ENCODE measurements at regions not wholly inside any gene's neighbourhood (a gene's known extent, or its start where the extent isn't known, plus 50 kb on each side); places are given as distances from the start of the nearest gene placed in this dataset.

DNA sequence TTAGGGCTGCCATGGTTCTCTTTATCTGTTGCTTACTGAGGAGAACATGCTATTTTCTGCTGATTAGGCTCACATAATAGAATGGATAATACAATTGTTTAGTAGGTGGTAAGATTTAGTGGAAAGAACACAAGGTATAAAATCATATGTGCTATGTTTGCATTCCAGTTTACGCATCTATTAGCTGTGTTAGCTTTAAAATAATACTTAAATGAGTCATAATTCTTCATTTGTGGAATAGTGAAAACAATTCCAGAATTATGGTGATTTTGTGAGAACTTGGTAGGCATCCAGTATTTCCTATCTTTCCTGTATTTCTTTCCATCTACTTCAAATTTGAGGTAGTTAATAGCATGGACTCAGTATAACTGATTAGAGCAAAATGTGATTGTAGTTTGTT lies 1585.5 kb upstream of the LRRTM3 start:
- intact Hi-C loops (cut with DNase I), result no loop called here
- no peak for DNase-seq (ENCODE audit: low spot score)

DNA sequence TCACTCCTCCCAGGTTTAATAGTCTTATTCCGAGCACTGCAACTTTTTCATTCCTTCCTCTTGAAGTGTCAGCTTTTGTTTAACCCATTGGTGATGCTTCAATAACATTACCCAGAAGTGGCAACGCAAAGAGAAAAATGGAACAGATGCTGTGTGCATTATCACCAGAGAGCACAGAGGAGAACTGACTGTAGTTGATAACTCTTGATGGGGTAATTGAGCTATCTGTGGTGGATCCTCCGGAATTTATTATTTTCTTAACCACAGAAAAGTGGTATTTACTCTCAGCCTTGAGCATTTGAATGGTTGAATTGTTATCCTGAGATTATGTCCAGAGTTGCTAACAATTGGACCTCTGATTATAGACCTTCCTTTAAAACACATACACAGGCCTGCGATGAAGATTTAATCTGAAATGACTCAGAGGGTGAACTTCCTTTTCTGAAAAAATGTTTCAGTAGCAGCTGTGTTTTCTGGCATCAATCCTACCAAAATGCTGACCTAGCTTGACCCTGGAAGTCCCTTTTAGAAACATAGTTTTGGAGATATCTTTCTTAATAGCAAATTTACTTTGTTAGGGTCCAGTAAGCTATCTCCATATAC lies 1584.4 kb upstream of the LRRTM3 start:
- no peak for DNase-seq (ENCODE audit: low spot score)
- intact Hi-C loops (cut with DNase I), result no loop called here

DNA sequence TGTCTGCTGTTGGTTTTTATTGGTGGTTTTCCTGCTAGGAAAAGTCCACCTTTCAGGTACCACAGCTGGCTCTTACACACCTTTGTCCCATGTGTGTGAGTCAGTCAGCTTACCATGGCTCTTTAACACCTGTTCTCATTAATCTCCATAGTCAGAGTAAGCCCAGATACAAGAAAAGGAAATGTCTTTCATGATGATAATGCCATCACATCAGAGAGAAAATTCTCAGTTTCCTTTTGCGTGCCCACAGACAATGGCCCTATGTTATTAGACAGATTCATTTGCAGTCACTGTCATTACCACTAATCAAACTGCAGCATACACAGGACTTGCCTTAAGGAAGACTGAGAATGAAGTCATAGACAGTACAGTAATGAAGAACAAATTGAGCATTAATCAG lies 1583.6 kb upstream of the LRRTM3 start:
- no peak for DNase-seq (ENCODE audit: low spot score)
- intact Hi-C loops (cut with DNase I), result no loop called here

DNA sequence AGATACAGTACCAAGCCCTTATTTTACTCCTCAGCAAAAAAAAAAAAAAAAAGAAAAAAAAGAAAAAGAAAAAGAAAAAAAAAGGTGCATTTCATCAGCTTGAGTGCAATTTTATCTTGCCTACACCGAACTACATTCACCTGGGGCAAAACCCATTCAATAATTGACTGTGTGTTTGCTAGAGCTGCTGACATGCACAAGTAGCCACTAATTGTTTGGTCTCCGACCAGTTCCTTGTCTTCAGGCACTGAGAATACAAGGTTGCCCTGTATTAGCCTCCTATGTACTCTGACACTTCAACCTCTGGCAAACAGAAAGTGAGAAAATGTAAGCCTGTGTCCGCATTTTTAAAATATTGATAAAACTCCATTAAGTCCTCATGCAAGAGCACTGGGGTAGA lies 1579.4 kb upstream of the LRRTM3 start:
- intact Hi-C loops (cut with DNase I), result no loop called here

DNA sequence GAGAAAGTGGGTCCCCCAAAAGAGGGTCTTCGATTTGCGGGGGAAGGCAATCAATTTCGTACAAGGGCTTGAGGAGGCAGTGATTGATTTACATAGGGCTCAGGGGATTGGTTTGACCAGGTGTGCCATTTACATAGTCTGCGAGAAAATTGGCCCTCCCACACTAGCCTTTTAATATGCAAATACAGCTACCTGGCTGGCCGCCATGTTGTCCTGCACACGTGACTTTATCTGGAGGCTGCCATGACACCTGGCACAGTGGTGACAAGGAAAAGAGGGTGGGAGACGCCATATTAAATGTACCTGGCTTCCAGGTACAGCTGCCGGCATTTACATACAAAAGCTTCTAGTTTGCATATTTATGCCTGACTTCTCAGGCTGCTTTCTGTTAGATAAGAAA lies 1577.2 kb upstream of the LRRTM3 start:
- intact Hi-C loops (cut with DNase I), result no loop called here
- DNase-seq (ENCODE audit: low spot score), result no peak

More for the DNA sequence above, 1579.4 kb upstream of the LRRTM3 start:
- no peak for DNase-seq (ENCODE audit: low spot score)

DNA sequence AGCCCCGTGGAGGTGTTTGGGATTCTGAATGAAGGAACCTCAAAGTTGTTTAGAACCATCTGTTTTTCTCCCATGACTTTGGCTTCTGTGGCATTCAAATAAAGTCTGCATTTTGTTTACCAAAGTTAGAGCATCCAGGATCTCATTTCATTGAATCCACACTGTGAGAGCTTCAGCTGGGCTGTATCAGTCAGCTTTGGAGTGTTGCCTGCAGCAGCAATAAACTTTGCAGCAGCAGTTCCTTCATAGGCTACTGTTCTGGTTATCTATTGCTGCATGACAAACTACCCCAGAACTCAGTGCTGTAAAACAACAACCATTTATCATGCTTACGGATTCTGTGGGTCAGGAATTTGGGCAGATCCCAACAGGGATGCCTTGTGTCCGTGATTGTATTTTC lies 1575.2 kb upstream of the LRRTM3 start:
- intact Hi-C loops (cut with DNase I), result no loop called here
- no peak for DNase-seq (ENCODE audit: low spot score)

DNA sequence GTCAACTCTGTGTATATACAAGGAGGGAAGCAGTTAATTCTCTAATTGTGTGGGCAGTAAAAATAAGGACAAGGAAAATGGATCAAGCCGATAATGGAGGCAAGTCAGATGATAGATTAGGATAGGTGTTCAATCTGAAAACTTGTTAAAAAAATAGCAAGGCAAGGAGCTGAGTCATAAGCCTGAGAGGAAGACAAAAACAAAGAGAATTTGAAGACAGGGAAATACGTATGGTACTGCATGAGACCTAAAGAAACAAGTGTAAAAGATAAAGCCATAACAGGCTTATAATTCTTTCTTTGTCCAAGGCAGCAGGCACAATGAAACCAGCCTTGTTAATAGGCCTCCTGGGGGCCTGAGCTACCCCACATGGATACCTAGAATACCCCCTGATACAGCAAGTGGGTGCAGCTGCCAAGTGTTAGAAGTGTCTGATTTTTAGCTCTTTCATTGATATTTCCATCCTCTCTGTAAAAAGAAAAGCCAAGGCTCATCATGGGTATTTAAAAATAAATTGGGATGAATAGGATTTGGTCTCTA lies 1570.6 kb upstream of the LRRTM3 start:
- intact Hi-C loops (cut with DNase I), result no loop called here
- DNase-seq (ENCODE audit: low spot score), result no peak

DNA sequence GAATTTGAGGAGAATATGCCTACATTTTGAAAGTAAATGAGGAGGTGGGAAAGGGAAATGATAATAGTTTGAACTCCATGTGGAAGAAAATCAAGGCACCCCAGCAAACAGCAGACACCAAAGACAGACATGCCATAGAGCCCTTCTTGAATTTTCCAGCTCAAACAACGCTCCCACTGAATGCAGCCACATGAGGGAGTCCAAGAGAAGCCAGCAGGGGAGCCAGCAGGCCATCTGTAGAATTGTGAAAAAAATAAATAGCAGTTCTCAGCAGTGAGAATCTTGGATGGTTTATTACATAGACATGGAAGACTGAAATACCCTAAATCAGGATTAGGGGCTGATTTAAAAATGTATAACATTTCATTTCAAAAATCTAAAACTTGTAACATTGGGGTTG lies 1567.3 kb upstream of the LRRTM3 start:
- no peak for DNase-seq (ENCODE audit: low spot score)
- intact Hi-C loops (cut with DNase I), result no loop called here

DNA sequence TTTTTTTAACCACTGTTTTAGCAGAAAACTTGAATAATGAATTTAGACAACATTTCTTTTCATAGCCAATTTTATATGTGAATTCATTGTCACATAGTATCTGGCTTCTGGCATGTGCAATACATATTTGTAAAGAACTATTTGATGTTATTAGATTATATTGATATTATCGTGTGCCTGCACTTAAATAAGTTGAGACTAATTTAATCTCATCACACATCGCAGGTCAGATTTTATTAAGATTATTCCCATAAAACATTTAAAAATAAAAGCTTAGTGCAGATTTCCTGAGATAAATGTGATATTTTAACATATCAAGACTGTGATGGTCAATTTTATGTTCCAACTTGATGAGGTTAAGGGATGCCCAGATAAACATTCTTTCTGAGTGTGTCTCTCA lies 1565.3 kb upstream of the LRRTM3 start:
- intact Hi-C loops (cut with DNase I), result no loop called here
- DNase-seq (ENCODE audit: low spot score), result no peak

DNA sequence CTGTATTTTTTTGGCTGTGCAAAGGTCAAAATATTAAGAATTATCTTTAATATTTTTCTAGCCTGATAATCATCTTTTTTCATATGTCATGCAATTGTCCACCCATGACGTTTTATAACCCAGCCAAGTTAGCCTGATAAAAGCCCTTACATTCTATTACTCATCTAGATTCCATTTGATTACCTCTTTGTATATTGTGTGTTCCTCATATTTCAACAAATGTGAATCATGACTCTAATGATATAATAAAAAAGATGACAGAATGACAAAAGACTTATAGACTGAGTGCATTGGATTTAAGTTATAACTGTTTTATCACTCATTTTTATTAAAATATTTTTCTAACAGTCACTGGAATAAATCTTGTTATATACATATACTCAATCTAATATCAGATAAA lies 1560.0 kb upstream of the LRRTM3 start:
- intact Hi-C loops (cut with DNase I), result no loop called here
- DNase-seq (ENCODE audit: low spot score), result no peak

DNA sequence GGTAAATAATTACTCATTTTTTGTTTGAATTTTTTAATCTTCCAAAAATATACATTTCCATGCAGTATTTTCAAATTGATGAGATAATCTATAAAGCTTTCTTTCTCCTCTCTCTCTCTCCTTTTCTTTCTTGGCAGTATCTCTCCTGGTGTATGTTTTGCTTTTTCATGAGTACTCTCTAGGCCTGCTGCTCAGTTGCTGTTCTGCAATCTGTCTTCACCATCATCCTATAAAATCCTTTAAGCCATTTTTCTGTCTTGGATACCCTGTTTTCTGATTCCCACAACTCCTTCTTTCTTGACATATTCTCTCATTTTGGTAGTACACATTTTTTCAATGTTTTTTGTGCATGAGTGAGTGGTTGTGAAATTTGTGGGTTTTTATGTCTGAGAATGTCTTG lies 1558.1 kb upstream of the LRRTM3 start:
- DNase-seq (ENCODE audit: low spot score), result no peak
- intact Hi-C loops (cut with DNase I), result no loop called here

DNA sequence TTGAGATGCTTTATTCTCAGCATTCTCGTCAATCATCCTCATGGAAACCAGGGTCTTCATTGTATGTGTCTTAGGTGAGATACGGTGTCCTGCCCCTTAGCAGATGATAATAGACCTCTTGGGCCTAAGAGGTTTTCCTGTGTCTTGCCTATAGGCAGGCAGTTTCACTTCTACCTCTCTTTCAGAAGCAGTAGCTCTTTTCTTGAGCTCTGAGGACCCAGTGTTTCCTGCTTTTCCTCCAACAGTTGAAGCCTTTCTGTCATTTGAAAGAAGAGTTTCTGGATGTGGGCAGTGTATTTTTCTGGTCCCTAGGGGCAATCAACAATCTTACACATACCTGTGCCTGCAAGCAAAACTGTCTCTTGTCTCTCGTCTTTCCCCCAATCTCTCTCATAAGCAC lies 1550.3 kb upstream of the LRRTM3 start:
- intact Hi-C loops (cut with DNase I), result no loop called here
- no peak for DNase-seq (ENCODE audit: low spot score)

DNA sequence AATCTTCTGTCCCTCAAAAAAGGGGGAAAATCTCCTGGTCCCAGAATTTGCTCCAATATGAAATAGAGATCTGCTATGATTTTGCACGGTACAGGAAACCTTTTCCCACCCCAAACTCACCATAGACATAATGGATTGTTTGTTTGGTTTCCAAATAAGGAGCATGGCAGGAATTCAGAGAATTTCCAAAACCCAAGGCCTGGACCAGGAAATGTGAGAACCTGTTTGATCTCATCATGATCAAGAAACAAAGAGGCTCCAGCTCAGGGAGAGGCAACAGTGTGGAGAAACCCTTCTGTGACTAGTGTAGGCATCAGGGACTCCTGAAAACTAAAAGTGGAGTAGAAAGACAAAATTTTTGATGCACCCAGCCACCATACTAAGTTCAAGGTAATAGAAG lies 1548.1 kb upstream of the LRRTM3 start:
- intact Hi-C loops (cut with DNase I), result no loop called here
- DNase-seq (ENCODE audit: low spot score), result no peak

DNA sequence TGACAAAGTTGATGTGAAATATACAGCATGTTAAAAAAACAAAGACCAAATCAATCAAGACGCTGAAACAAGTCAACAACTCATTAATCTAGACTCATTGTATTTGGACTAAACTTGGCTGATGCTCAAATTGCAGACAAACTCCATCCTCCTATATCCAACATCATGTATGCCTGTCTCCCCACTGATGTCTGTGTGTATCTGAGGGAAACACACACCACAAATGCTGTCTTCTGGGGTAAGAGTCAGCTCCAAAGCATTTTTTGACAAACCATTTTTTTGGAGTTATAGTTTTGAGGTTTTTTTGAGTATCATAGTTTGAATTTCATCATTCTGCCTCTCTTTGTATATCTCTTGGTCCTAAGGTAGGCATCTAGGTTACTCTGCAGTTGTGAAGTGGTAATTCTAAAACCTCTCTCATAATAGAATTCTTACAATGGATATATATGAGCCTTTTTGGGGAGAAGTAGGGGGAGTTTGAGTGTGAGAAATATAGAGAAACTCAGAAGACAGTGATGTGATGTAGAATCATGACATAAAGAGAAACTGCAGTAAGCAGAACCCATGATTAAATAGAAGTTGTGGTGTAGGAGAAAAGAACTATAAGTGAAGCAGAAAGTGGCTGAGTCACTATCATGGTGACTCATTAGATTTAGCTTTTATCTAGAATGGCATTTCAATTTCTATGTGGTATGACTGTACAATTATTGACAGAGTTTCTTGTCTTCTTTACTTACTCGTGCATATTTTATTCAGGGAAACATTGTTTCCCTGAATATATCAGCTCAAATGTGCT lies 1531.1 kb upstream of the LRRTM3 start:
- intact Hi-C loops (cut with DNase I), result no loop called here
- DNase-seq (ENCODE audit: low spot score), result no peak

DNA sequence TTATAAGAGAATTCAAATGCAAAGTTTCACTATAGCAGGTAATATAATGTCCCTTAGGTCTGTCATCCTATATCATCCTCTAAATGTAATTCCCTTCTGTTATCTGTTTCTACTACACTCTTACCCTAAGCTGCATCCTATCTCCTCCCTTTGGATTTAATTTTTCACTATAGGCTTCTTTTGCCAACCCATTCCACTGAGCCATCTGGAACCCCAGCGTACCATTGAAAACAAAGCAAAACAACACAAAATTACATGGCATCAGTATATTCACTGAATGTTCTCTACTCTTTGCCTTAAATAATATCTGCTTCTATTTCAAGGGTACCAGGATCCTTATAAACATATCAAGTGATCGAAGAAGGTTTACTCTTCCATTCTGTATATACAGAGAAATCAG lies 1530.2 kb upstream of the LRRTM3 start:
- no peak for DNase-seq (ENCODE audit: low spot score)
- intact Hi-C loops (cut with DNase I), result no loop called here

DNA sequence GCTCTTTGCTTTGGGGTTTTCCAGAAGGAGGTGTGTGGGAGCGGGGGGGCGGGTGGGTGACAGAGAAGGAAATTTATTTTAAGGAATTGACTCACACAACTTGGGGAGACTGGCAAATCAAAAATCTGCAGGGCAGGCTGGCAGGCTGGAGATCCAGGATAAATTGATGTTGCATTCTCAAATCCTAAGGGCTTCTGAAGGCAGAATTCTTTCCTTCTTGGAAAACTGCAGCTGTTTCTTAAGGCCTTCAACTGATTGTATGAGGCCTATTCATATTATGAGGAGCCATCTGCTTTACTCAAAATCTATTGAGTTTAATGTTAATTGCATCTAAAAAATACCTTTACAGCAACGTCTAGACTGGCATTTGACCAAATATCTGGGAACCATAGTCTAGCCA lies 1528.8 kb upstream of the LRRTM3 start:
- no peak for DNase-seq (ENCODE audit: low spot score)
- intact Hi-C loops (cut with DNase I), result no loop called here

DNA sequence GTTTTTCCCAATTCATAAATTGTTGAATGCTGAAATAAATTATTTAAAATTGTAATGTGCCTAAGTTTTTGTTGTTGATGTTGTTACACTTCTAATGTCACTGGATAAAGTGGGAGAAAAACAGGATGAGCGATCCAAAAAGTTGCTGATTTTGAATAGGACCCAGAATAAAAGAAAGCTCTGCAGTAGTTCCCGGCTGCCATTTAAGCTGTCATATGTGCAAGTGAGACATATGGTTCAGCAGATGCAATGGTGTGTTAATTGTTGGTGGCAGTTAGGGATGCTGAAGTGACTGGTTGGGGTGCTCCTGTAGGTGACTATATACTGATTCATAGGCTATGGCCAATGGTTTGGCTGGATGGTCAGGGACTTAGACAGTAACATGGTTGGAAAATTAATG lies 1517.4 kb upstream of the LRRTM3 start:
- intact Hi-C loops (cut with DNase I), result no loop called here
- no peak for DNase-seq (ENCODE audit: low spot score)

DNA sequence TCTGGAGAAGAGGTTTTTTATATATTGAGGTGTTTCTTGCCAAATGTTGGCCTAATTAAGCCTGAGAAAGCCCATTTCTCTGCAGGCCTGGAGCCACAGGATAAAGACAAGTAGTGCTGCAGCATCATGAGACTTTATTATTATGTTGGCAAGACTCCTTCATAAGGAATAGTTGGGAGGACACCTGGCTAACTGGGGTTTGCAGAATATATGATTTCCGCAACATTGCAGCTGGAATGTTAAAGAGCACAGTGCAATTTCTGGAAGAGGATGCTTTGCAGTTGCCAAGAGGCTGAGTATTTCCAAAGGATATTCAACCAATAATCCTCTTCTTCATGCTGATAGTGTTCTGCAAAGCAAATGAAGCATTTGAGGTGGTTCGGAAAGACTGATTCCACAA lies 1512.8 kb upstream of the LRRTM3 start:
- intact Hi-C loops (cut with DNase I), result no loop called here

DNA sequence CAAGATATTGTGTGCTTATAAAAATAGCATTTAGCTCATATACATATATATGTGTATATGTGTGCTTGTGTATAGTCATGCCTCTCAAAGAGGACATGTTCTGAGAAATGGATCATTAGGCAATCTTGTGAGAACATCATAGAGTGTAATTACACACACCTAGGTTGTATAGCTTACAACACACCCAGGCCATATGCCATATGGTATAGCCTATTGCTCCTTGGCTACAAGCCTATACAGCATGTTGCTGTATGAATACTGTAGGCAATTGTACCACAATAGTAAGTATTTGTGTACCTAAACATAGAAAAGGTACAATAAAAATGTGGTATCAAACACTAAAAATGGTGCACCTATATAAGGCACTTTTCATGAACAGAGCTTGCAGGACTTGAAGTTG lies 1510.5 kb upstream of the LRRTM3 start:
- DNase-seq (ENCODE audit: low spot score), result no peak
- intact Hi-C loops (cut with DNase I), result no loop called here

More for the DNA sequence above, 1512.8 kb upstream of the LRRTM3 start:
- DNase-seq (ENCODE audit: low spot score), result no peak

DNA sequence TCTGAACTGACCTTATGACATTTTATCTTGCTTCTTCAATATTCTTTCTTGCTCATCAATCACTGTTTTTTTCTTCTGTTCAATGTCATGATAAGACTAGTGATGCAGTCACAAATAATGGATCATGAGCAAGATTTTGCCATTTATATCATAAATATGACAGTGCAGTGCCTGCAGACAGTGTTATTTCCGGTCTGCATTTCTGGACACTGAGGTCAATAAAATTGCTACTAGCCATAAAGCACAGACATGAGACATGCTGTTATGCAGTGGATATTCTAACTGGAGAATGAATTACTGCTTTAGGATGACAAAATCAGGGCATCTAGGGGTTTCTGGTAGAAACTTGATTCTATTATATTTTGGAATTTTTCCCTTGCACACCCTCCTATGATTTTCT lies 1509.7 kb upstream of the LRRTM3 start:
- no peak for DNase-seq (ENCODE audit: low spot score)
- intact Hi-C loops (cut with DNase I), result no loop called here

DNA sequence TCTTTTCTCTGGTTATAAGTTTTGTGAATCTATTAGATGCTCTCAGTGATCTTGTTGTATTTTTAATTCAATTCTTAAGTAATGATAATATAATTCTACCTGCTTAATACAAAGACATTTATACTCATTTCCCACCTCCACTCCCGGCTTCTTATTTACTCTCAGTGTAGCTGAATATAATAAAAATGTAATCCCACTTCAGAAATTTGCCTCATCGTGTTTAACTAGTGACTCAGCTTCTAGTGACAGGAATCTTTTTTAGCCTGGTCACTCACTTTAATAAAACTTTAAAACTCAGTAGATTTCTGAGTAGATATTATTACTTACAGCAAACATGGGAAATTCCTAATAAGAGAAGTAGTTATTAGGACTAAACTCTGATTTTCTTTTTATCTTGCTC lies 1506.2 kb upstream of the LRRTM3 start:
- intact Hi-C loops (cut with DNase I), result no loop called here
- no peak for DNase-seq (ENCODE audit: low spot score)
